ENCODE measurements at regions not wholly inside any gene's neighbourhood (a gene's known extent, or its start where the extent isn't known, plus 50 kb on each side); places are given as distances from the start of the nearest gene placed in this dataset.
A peak's percentile ranks its signal among the peaks of the same experiment; 100 is the strongest.

GRCh38 chr2:173419506-173419905 is 64.8 kb downstream of the CDCA7 start:
- Histone ChIP-seq H3K4me3 (no peak overlapping the region), H3K27me3 (replicated peaks; ENCODE audit: insufficient read depth) (no peaks in the 10 kb centered on the region), H3K27ac (no peak overlapping the region), H3K36me3 (no peaks in the 10 kb centered on the region), H3K4me1 (replicated peaks) (no peaks in the 10 kb centered on the region), H3K9me3 (no peaks in the 10 kb centered on the region)
- DNase-seq (ENCODE audit: low spot score) = no peak
- intact Hi-C loops (cut with DNase I) = no loop called here
- WGBS = 34% methylated on average over 4 of the region's 4 CpGs
- TF ChIP-seq CTCF (IDR thresholded peaks at IDR 0.05) (no peak), POLR2A (IDR thresholded peaks at IDR 0.05) (no peak), POLR2AphosphoS5 (IDR thresholded peaks at IDR 0.05) (no peak)

GRCh38 chr2:173424886-173425285 is 70.2 kb downstream of the CDCA7 start:
- Histone ChIP-seq H3K9me3 (no peaks in the 10 kb centered on the region), H3K27me3 (replicated peaks; ENCODE audit: insufficient read depth) (no peaks in the 10 kb centered on the region), H3K27ac (no peak overlapping the region), H3K36me3 (no peaks in the 10 kb centered on the region), H3K4me3 (no peak overlapping the region), H3K4me1 (replicated peaks) (no peaks in the 10 kb centered on the region)
- intact Hi-C loops (cut with DNase I) = no loop called here
- TF ChIP-seq CTCF (IDR thresholded peaks at IDR 0.05) (no peak), POLR2AphosphoS5 (IDR thresholded peaks at IDR 0.05) (no peak), POLR2A (IDR thresholded peaks at IDR 0.05) (no peak)
- 57% methylated on average over 2 of the region's 2 CpGs for WGBS
- DNase-seq (ENCODE audit: low spot score) = no peak

- Histone ChIP-seq H3K27me3 (replicated peaks; ENCODE audit: insufficient read depth) (no peaks in the 10 kb centered on the region), H3K27ac (no peak overlapping the region), H3K4me1 (replicated peaks) (no peaks in the 10 kb centered on the region), H3K36me3 (no peaks in the 10 kb centered on the region), H3K4me3 (no peak overlapping the region), H3K9me3 (no peaks in the 10 kb centered on the region)
- intact Hi-C loops (cut with DNase I) = no loop called here
- DNase-seq (ENCODE audit: low spot score) = peak; percentile 59
- 56% methylated on average over 6 of the region's 6 CpGs for WGBS
- TF ChIP-seq POLR2A (IDR thresholded peaks at IDR 0.05) = no peak
- TF ChIP-seq POLR2AphosphoS5 (IDR thresholded peaks at IDR 0.05) = peak; percentile 56
Observed at GRCh38 chr2:173427887-173428668, 73.4 kb downstream of the CDCA7 start.

- H3K27me3 ChIP-seq (replicated peaks; ENCODE audit: insufficient read depth) = no peaks in the 10 kb centered on the region
- H3K27ac ChIP-seq = no peak overlapping the region
- no peaks in the 10 kb centered on the region for H3K36me3 ChIP-seq
- no peaks in the 10 kb centered on the region for H3K4me1 ChIP-seq (replicated peaks)
- no peak for DNase-seq (ENCODE audit: low spot score)
- no peak for TF ChIP-seq POLR2A (IDR thresholded peaks at IDR 0.05)
- no peak for TF ChIP-seq CTCF (IDR thresholded peaks at IDR 0.05)
- TF ChIP-seq POLR2AphosphoS5 (IDR thresholded peaks at IDR 0.05) = no peak
- no peak overlapping the region for H3K4me3 ChIP-seq
- H3K9me3 ChIP-seq = no peaks in the 10 kb centered on the region
- intact Hi-C loops (cut with DNase I) = no loop called here
- 85% methylated on average over 5 of the region's 5 CpGs for WGBS
Observed at GRCh38 chr2:173431191-173431590, 76.5 kb downstream of the CDCA7 start.

- Histone ChIP-seq H3K4me3 (no peak overlapping the region), H3K9me3 (no peaks in the 10 kb centered on the region), H3K4me1 (replicated peaks) (no peaks in the 10 kb centered on the region), H3K27ac (no peak overlapping the region), H3K36me3 (no peaks in the 10 kb centered on the region), H3K27me3 (replicated peaks; ENCODE audit: insufficient read depth) (no peaks in the 10 kb centered on the region)
- TF ChIP-seq POLR2AphosphoS5 (IDR thresholded peaks at IDR 0.05) (peak; percentile 62), CTCF (IDR thresholded peaks at IDR 0.05) (no peak), POLR2A (IDR thresholded peaks at IDR 0.05) (no peak)
- intact Hi-C loops (cut with DNase I) = no loop called here
- 23% methylated on average over 7 of the region's 7 CpGs for WGBS
- no peak for DNase-seq (ENCODE audit: low spot score)
Observed at GRCh38 chr2:173432049-173432754, 77.5 kb downstream of the CDCA7 start.

Measured in prostate gland (tissue), 2 donors.